ENCODE measurements at regions not wholly inside any gene's neighbourhood (a gene's known extent, or its start where the extent isn't known, plus 50 kb on each side); places are given as distances from the start of the nearest gene placed in this dataset.

DNA sequence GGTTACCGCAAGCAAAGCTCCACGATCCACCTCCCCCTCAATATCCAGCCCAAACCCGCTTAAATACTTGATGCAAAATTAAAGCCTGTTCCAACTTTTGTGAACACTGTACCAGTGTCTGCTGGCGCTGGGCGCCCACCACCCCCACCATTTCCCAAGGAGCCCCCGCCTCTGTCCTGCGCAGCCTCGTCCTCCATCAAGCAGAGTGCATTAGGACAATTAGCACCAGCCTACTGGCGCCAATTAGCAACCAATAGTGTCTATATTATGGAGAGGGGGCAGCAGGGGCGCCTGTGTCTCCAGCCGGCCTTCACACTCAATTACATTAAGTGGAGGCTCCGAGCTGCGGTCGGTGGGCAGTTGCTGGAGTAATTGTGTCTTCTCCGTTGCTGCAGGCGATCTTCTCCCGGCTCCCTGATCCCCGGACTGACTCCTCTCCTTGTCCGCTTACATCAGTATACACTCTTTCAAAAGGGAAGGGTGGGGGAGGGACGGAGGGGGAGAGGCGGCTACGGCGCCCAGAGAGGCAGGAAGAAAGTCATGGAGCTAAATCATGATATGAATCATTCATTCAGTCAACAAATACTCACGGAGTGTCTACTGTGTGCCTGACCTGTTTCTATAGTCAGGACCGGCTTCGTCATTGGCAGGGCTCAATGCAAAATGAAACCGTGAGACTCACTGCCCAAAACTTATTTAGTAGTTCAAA lies 707.3 kb downstream of the MED13L start:
- no peak for DNase-seq

DNA sequence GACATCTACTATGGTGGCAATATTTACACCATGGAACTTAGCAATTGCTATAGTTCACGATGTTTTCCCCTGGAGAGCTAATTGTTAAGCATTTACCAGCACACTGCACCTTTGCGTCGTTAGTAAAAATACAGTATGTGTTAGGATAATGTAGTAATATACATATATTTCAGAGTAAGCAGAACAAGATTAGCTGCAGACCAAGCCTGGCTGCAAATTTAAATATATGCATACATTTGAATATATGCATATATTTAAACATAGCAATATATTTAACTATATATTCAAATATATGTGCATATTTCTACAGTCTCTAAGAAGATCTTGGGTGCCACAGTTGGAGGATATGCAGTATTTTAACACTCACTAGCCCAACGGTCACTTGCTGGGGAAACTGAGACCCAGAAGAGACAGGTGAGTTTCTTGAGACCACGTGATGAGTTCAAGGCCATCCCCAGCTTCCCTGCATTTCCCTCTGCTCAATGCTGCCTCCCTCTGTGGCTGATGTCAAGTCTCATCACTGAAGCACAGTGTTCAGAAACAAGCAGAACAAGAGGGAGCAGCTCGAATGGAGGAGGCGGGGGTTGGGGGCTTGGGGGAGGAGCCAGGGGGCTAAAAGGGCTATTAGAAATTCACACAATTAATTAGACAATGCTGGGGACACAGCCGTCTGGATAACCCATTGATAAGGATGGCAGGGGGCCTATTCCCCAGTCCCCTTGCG lies 708.0 kb downstream of the MED13L start:
- DNase-seq: no peak

DNA sequence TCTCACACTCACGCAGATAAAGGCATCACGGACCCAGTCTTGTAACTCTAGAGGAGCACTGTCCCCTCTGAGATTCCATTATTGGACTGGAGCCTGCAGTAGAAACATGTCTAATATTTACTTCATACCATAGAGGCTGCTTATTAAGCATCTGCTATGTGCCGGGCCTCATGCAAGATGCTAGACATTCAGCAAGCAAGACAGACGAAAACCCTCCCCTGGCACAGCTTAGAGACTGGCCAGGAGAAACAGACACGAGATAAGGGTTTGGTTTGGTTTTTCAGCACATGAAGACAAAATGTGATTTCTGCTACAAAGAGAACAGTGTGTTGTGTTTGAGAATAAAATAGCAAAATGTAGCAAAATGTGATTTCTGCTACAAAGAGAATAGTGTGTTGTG lies 719.2 kb downstream of the MED13L start:
- no peak for DNase-seq

DNA sequence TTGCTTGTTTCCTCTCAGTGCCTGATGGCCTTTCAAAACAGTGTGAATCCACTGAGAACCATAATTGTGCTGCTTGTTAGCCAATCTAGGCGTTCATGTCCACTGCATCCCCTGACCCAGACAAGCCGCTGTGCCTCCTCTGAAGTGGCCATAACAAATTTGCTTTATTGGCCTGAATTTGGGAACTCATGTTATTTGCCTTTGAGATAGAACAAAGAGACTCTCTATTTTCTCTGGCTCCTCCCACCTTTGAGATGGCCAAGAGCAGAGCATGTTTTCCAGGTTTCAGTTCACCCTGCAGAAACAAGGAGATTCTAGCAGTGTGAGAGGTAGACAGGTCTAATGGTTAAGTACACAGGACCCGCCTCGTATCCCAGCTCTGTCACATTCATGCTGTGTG lies 723.9 kb downstream of the MED13L start:
- DNase-seq: no peak

DNA sequence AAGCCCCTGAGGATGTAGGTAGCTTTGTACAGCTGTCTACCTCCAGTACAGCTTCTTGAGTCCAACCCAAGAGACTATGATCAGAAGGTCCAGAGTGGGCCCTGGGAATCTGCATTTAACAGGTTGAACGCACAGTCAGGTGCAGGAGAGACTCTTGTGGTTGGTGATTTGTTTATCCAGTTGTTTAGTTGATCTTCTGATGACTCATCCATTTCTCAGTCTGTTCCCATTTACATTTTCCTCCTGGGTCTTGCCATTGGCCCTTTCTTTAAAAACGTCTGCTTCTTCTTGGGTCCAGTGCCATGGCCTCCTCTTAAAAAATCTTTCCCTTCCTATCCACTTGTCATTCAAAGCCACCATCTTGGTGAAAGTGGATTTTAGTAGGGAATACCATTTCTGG lies 734.2 kb downstream of the MED13L start:
- no peak for DNase-seq

DNA sequence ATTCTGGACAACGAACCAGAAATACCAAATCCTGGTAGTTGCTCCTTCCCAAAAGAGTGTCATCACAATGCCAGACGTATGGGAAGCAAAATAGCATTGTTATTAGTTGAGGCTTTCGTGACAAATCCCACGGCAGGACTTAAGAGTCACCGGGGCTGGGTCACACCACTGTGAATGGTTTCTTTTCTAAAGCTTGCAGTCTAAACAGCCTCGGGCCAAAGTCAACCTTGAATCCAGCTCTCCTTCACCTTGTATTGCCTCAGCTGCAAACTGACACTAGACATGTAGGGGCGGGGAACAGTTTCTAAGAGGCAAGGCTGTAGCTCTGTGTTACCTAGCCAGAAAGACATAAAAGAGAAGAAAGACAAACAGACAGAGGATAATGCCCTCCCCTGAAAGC lies 734.8 kb downstream of the MED13L start:
- no peak for DNase-seq

DNA sequence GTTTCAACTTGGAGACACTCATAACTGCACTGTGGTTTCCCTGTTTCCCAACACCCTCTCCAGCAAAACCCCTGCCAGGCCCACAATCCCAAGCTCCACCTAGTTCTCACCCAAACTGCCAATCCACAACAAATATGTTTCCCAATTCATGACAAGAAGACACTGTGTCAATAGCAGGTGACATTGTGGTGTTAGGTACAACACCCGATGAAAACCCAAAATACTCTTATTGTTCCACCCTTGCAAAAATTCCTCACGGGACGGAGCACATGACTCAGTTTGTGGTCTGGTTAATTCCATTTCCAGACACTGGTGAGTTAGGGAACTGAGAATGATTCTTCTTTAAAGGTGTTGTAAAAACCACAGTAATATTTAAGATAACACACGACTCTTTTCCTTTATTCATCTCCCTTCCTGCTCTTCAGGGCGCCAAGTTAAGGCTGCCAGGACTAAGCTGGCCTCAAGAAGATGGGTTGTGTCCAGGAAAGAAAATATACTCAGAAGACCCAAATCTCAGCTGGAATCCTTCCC lies 735.5 kb downstream of the MED13L start:
- no peak for DNase-seq

DNA sequence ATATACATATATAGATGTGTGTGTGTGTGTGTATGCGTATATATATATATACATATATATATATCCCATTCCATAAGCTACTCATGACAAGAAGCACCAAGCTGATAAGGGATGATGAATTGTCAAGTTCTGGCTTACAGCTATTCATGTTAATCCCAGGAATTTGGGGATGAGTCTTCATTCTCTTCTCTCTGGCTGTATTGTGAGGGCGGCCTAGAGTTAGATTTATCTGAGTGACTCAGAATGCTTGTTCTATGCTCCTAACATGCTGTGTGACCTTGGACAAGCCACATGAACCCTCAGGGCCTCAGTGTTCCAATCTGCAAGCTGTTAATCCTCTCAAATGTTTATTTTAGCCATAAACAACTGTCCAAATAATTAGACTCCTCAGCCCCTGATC lies 749.0 kb downstream of the MED13L start:
- DNase-seq: no peak

DNA sequence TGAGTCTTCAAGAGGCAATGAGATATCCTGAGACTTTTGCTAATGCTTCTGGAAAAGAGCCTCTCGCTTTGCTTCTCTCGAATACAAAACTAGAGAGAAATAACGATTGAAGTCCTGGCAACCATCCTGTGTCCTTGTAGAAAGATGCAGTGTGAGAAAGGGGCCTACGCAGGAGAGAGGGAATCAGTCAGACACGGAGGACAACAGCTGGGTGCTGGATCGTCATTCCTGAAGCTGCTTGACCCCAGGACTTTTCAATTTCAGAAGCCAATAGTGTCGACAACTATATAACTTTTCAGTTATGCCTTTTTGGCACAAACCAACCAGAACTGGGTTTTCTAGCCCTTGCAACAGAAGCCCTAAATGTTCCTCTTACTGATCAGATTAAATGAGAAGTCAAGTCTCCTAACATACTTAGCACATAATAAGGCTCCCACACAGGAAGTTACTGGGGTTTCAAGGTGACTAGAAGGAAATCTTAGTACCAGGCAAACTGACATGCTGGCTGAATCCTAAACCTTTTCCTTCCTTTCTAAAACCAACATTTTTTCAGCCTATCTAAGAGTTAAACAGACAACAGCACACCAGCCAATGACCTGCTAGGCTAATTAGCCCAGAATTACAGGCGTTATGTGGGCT lies 755.6 kb downstream of the MED13L start:
- DNase-seq: no peak

DNA sequence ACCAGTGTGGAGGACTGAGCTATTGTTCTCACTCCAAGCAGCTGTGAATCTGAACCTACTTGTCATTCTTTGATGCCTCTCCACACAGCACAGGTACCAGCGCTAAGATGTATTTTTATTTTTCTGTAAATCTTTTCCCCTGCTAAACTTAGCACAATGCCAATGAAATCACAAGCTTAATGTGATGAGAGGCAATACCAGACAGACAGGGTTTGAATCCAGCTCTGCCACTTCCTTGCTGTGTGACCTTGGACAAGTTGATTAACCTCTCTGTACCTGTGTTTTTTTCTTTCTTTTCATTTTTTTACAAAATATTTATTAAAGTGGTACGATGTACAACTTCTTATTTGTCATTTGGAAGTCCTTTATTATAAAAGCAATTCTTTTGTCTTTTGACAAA lies 757.6 kb downstream of the MED13L start:
- no peak for DNase-seq

DNA sequence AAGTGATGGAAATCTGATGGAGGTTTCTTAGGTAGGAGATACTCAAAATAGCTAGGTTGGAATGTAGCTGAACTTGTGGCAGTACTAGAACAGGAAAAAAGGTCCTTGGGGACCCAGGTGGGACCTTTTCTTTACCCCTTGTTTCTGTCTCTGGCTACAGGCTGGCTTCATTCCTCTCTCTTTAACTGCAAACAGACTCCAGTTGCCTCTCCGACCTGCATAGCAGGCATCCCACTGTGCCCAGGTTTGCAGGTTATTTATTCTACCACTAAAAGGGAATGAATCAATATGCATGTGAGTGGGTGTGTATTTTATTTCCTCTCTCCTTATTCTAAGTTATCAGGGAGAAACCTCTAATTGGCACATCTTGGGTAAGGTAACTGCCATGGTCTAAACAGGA lies 758.1 kb downstream of the MED13L start:
- no peak for DNase-seq

DNA sequence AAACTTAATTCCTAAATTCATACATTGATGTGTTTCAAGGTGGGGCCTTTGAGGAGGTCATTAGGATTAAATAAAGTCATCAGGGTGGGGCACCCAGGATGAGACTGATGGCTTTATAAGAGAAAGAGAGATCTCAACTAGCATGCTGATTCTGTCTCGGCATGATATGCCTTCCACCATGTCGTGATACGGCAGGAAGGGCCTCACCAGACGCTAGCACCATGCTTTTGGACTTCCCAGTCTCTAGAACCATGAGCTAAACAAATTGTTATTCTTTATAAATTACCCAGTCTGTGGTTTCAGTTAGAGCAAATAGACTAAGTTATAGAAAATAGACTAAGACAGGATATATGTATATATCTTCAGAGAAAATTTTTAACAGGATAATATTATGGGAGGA lies 759.6 kb downstream of the MED13L start:
- DNase-seq: no peak

DNA sequence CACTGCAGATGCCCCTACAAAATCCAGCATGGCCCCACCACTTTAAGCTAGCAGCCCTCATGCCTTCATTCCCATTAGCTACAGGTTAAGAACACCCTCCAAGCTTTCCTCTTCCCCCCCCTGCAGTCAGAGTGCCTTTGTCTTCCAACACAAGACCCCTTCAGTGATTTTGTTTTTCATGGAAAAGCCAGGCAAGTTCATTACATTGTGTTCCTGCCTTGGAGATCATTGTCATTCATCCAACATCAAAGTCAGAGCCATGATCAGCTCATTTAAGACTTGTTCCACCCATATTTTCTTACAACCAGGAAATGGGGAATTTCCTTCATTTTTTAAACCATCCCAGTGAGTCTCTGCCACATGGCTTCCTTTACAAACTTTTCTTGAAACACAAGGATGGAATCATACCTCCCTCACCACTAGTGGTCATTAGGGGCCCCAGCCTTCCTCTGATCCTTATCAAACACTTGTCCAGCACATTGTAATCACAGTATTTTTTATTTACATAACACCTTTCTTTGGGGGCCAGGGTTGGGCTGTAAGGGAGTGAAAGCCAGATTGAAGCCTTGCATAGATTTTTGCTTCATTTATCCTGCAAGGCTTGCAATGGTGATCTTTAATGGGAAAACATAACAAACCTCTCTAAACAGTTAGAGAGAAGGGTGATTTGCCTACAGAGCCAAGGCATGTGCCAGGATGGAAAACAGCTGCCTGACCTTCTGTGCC lies 765.3 kb downstream of the MED13L start:
- DNase-seq: no peak

DNA sequence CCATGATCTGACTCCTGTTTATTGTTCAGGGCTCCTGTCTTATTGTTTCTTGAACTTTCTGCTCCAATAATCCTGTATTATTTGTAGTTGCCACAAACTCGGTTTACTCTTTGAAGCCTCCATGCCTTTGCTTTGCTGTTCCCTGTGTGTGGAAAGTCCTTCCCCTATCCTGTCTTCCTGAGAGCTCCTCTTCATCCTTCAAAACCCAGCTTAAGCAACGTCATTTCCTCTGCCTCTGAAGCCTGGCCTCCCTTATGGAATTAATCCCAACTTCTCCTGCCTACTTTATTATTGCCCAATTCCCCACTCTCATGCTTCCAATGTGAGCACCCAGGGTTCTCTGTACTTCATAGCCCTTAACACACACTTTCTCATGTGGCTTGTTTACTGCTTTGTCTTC lies 766.2 kb downstream of the MED13L start:
- no peak for DNase-seq

DNA sequence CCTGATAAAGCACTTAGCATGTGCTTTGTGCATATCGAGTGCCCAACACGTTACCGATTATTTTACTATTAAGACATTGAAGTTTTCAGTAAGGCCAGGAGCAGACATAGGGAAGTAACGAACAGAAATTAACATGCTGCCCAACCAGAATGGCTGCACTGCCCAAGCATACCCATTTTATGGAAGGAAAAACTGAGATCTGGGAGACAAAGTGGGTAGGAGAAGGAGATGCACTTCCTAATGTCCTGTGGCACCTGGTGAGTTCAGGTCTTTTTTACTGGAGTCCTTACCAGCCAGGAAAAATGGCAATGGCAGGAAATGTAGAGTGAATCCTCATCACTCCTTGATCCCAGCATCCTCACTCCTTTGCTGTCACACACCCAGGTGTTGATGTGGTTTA lies 768.5 kb downstream of the MED13L start:
- DNase-seq: no peak

DNA sequence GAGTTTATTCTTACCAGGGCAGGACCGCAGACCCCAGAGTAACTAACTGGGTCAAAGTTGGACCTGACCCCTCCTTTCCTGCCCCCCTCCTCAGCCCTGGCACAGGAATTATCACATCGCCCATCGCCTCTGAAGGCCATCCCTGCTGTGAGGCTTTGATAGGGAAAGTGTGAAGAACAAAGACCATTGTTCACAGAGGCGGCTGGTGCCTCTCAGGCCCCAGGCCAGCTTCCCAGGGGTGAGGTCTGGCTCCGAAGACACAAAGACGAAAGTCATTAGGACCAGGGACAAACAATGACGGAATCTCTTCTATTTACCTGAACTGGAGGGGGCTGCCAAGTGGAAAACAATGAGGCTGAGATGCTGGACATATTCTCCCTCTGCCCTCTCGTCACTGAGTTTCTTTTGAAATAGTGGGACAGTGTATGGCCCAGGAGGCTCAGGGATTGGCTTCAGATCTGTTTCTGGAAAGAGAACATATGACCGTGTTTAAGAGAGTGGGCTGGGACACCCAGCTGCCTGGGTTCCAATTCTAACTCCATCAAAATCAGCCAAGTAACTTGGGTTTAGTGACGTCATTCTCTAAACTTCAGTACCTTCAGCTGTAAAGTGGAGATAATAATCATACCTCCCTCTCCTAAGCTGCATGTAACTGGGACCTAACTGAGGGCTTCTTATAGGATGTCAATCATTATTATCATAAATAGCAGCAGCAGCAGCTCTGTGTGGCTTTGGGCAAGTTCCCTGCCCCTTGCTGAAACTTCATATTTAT lies 769.4 kb downstream of the MED13L start:
- no peak for DNase-seq

DNA sequence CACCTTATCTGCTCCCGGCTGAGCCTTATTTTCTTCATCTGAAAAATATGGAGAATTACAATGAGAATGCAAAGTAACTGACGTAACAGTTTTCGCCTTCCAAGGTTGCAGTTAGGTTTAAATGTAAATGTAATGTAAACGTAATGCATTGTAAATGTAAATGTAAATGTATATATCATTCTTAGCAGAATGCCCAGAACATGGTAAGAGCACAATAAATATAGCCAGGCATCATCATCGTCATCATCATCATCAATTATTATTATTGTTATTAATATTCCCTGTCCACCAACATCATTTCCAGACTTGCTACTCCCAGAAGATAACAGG lies 770.0 kb downstream of the MED13L start:
- no peak for DNase-seq

DNA sequence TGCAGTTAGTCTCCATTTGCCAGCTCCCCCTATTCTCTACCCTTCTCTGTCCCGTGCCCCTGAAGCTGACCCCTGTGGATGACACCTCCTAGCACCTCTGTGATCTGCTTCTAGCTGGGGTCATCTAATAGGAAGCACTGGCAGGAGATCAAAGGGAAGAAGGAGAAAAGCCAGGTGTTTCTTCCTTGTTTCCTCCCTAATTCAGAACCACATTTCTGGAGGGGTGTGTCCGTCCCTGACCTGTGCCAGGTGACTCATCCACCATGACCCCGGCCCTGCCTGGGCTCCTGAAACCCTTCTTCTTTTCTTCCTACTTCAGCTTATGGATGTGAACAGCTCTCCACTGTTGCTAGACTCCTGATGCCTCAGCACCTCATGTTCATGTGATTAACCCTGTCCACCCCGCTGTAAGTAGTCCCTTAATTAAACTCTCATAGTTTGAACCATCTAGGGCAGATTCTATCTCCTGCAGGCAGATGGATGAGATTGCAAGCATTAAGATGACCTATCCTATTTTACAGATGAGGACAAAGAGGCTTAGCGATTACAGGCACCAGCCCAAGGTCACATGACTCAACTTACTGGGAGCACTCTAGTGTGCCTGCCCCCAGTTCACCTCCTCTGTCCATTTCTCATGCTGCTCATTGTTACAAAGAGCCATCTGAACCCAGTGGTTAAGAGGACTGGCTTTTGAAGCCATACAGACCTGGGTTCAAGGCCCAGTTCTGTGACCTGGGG lies 770.5 kb downstream of the MED13L start:
- DNase-seq: no peak

DNA sequence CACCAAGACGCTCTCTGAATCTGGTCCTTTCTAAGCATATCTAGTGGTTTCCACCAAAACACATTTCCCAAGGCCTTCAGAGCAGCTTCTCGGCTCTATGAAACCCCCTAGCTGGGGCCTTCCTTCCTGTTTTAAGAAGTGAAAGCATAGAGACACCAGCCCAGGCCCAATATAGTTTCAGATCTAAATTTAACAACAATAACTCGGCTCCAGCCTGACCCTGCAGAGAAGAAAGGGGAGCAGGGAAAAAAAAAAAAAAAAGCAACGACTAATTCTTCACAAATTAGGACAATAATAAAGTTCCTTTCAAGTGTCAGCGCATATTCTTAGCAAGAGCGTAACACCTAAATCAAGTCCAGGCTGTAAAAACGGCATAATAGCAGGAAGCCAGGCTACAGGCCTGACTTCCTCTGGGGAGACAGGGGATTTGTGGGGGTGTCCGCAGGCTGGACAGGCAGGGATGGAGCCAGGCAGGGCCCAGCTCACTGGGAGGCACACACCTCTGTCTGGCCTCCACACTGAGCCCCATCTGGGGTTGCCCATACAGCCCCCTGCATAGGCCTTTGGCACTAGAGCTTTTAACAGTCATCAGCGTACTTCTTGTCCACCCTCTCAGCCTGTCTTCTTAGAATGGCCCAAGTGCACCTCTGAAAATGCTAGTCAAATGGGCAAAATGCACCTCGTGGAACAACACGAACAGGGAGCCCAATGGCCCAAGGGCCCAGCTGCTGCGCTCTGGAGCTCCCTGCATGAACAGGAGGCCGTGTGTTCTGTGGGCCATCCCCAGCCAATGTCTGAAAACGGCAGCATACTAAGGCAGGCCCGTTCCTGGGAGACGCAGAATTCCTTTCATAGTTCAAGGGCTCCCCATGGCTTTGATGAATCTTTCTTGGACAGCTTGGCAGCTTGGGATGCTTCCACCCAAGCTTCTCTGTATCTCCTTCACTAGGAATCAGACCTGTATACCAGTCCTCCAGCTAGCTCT lies 772.9 kb downstream of the MED13L start:
- no peak for DNase-seq

DNA sequence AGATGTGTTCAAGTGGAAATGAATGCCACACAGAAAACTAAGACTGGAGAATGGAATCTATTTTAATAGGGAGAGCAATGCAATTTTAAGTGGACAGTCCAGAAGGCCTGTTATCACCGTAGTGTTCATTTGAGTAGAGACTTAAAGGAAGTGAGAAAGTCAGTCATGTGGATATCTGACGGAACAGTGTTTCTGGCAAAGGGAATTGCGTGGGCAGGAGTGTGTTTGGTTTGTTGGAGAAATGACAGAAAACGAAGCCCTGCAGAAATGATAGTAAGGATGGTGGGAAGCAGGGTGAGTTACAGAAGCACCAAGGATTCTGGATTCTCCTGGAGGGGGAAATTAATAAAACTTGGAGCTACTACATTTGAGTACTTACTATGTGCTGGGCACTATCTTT lies 776.6 kb downstream of the MED13L start:
- no peak for DNase-seq

DNA sequence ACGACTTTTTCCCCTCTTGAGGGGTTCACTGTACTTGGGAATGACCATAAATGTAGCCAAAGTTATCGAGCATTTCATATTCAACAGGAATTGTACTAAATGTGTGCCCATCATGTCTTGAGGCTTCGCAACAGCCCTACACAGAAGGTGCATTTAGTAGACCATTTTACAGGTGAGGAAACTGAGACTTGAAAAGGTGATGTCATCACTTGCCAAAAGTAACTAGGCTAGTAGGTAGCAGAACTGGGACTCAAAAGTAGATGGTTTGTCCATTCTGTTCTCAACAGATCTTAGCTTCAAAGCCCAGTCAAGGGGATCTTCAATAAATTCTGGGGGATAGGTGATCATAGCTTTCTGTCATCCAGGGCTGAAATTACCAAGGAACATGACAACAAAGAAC lies 782.2 kb downstream of the MED13L start:
- no peak for DNase-seq
